ENCODE measurements at regions not wholly inside any gene's neighbourhood (a gene's known extent, or its start where the extent isn't known, plus 50 kb on each side); places are given as distances from the start of the nearest gene placed in this dataset.

- intact Hi-C loops (cut with micrococcal nuclease; ENCODE audit: unreplicated experiment) (no loop called here), in situ Hi-C loops (cut with MboI) (no loop called here)
- no TSS peak for BruUV-seq (replicated peaks)
- Histone ChIP-seq H3K4me1 (ENCODE audit: control insufficient read depth, insufficient read depth, low read length) (no peaks in the 10 kb centered on the region), H3K27me3 (replicated peaks in 1 of 2; ENCODE audit: control insufficient read depth in 2 of 2, insufficient read depth in 2 of 2, low read length in 1 of 2) (no peaks in the 10 kb centered on the region), H2AFZ (ENCODE audit: control insufficient read depth, low read depth, low read length) (no peak overlapping the region), H3K36me3 (ENCODE audit: control insufficient read depth in 2 of 2, insufficient read depth in 2 of 2, low read length in 1 of 2) (no peaks in the 10 kb centered on the region), H3K4me2 (ENCODE audit: control insufficient read depth, insufficient read depth) (no peak overlapping the region), H3K79me2 (ENCODE audit: control insufficient read depth, insufficient read depth, low read length) (no peaks in the 10 kb centered on the region), H3K4me3 (no peak overlapping the region), H4K20me1 (ENCODE audit: control insufficient read depth, insufficient read depth) (no peaks in the 10 kb centered on the region), H3K9me3 (replicated peaks; ENCODE audit: control insufficient read depth, insufficient read depth, low read length) (no peaks in the 10 kb centered on the region), H3K9ac (ENCODE audit: control insufficient read depth, insufficient read depth, low read length) (no peak overlapping the region), H3K27ac (ENCODE audit: control insufficient read depth, insufficient read depth) (no peak overlapping the region)
- TF ChIP-seq POU2F2 (IDR thresholded peaks at IDR 0.05; ENCODE audit: borderline replicate concordance, low read depth, low read length) = no peak
- TF ChIP-seq MXI1 (IDR thresholded peaks at IDR 0.05; ENCODE audit: low read depth, low read length) = no peak
- TF ChIP-seq CEBPB (IDR thresholded peaks at IDR 0.05; ENCODE audit: borderline replicate concordance in 1 of 2, low read depth in 2 of 2, low read length in 2 of 2) = no peak
- no peak for TF ChIP-seq TARDBP (IDR thresholded peaks at IDR 0.05; ENCODE audit: borderline replicate concordance)
- TF ChIP-seq POLR2AphosphoS5 (IDR thresholded peaks at IDR 0.05; ENCODE audit: low read length) = no peak
- TF ChIP-seq E2F8 (IDR thresholded peaks at IDR 0.05; ENCODE audit: low read depth, partially characterized antibody) = no peak
- TF ChIP-seq USF1 (IDR thresholded peaks at IDR 0.05; ENCODE audit: borderline replicate concordance, extremely low read length, insufficient read depth, low read depth, low read length) = no peak
- SMC1A ChIA-PET (ENCODE audit: uncharacterized antibody, unreplicated experiment) = no interaction called here
- 39% methylated on average over 2 of the region's 2 CpGs for WGBS (ENCODE audit: insufficient coverage, insufficient replicate concordance, low lambda C conversion rate, missing lambda C conversion rate)
- CTCF ChIA-PET = no interaction called here
- no peak for ATAC-seq
- POLR2A ChIA-PET = no interaction called here
- RAD21 ChIA-PET (ENCODE audit: unreplicated experiment) = no interaction called here
- no peak for DNase-seq (ENCODE audit: low read depth, low spot score)
- FAIRE-seq = no peak
Observed at GRCh38 chr4:89369581-89369980, 62.0 kb upstream of the GPRIN3 start.
